Common myeloid progenitor, CD34-positive (primary cell): ENCODE measurements at regions not wholly inside any gene's neighbourhood (a gene's known extent, or its start where the extent isn't known, plus 50 kb on each side); places are given as distances from the start of the nearest gene placed in this dataset.

Source experiments
- CTCF ChIA-PET: fragments of 350-600 bp; sonication (Branson Sonifier 250); formaldehyde crosslinking; loops from one replicate; lab custom pipeline; 2021; ENCODE audit warnings: antibody characterized with exemption; lab: Charles Lee
- POLR2A ChIA-PET: fragments of 350-600 bp; sonication (Branson Sonifier 250); formaldehyde crosslinking; loops from one replicate; lab custom pipeline; 2021; ENCODE audit warnings: antibody characterized with exemption; lab: Charles Lee
- DNase-seq, 3 donors: peaks; one replicate each; pipeline versions ENCODE4 v3.0.0 to v3.0.0-alpha.2; 2013
- H3K27ac ChIP-seq, 2 experiments: 1 replicate in 1 of 2; 2 replicates in 1 of 2; pipeline ENCODE4 v1.7.0; 2013; ENCODE audit warnings: inconsistent platforms in 2 of 2, low read length in 2 of 2, mild to moderate bottlenecking in 2 of 2, low read depth in 1 of 2, moderate library complexity in 1 of 2; ENCODE audit not compliant: severe bottlenecking in 2 of 2, insufficient read depth in 1 of 2, poor library complexity in 1 of 2
- H3K27me3 ChIP-seq, 5 experiments: replicated peaks in 2 of 5; 1 replicate in 3 of 5; 2 replicates in 2 of 5; pipeline versions ENCODE4 v1.6.1 to v1.7.0; 2013; ENCODE audit warnings: low read length in 4 of 5, mild to moderate bottlenecking in 2 of 5, moderate library complexity in 2 of 5, inconsistent platforms in 1 of 5; ENCODE audit not compliant: insufficient read depth in 5 of 5, control insufficient read depth in 4 of 5
- H3K36me3 ChIP-seq, 4 experiments: 1 replicate in 2 of 4; 2 replicates in 2 of 4; pipeline versions ENCODE4 v1.6.1 to v1.7.0; 2013; ENCODE audit warnings: low read length in 3 of 4, control low read depth in 1 of 4, mild to moderate bottlenecking in 1 of 4; ENCODE audit not compliant: control insufficient read depth in 4 of 4, insufficient read depth in 4 of 4
- H3K4me1 ChIP-seq, 4 experiments: 1 replicate in 3 of 4; 2 replicates in 1 of 4; pipeline versions ENCODE4 v1.6.1 to v1.7.1; 2013; ENCODE audit warnings: low read length in 3 of 4, mild to moderate bottlenecking in 3 of 4, control low read depth in 1 of 4, inconsistent platforms in 1 of 4, moderate library complexity in 1 of 4; ENCODE audit not compliant: control insufficient read depth in 4 of 4, insufficient read depth in 4 of 4; ENCODE audit errors: control extremely low read depth in 1 of 4
- H3K4me3 ChIP-seq, 7 experiments: 1 replicate in 4 of 7; 2 replicates in 3 of 7; pipeline versions ENCODE4 v1.5.1 to v1.7.0; 2013; ENCODE audit warnings: mild to moderate bottlenecking in 7 of 7, low read length in 6 of 7, moderate library complexity in 6 of 7, inconsistent platforms in 2 of 7, low read depth in 2 of 7, control low read depth in 1 of 7; ENCODE audit not compliant: insufficient read depth in 4 of 7, control insufficient read depth in 1 of 7; ENCODE audit errors: extremely low read depth in 1 of 7
- H3K9me3 ChIP-seq, 5 experiments: 1 replicate in 4 of 5; 2 replicates in 1 of 5; pipeline versions ENCODE4 v1.6.1 to v1.7.1; 2013; ENCODE audit warnings: low read length in 4 of 5, mild to moderate bottlenecking in 2 of 5, inconsistent platforms in 1 of 5, low read depth in 1 of 5, moderate library complexity in 1 of 5; ENCODE audit not compliant: control insufficient read depth in 4 of 5, insufficient read depth in 2 of 5; ENCODE audit errors: control extremely low read depth in 1 of 5
- WGBS: methylation state at CpG from one replicate; pipeline ENCODE4 v1.1.5; 2013; ENCODE audit not compliant: insufficient coverage; 5-methylcytosine and 5-hydroxymethylcytosine counted together

- Histone ChIP-seq H3K27me3 (no peaks in the 10 kb centered on the region), H3K36me3 (no peaks in the 10 kb centered on the region), H3K27ac (no peak overlapping the region), H3K9me3 (no peaks in the 10 kb centered on the region), H3K4me3 (peak overlapping the region in 1 of 7 experiments; percentile 24), H3K4me1 (peaks cover 0 to 1% (median 0%) of the 10 kb centered on the region in 4 experiments)
- POLR2A ChIA-PET: no interaction called here
- peak in 2 of 3 donors; percentile 32 to 36 for DNase-seq
- CTCF ChIA-PET: no interaction called here
- 76% methylated on average over 5 of the region's 7 CpGs for WGBS
Measured at GRCh38 chr20:24738981-24739633, 210.0 kb upstream of the CST7 start.

- POLR2A ChIA-PET: no interaction called here
- Histone ChIP-seq H3K4me3 (no peak overlapping the region), H3K36me3 (no peaks in the 10 kb centered on the region), H3K27me3 (no peaks in the 10 kb centered on the region), H3K9me3 (no peaks in the 10 kb centered on the region), H3K27ac (no peak overlapping the region), H3K4me1 (peaks cover 0 to 1% (median 0%) of the 10 kb centered on the region in 4 experiments)
- CTCF ChIA-PET: no interaction called here
- WGBS: no CpG with 5 or more reads among the region's 1 CpG
- no peak for DNase-seq
Measured at GRCh38 chr20:24739746-24740145, 209.3 kb upstream of the CST7 start.

- no peak overlapping the region for H3K4me3 ChIP-seq
- CTCF ChIA-PET: no interaction called here
- DNase-seq: no peak
- no peaks in the 10 kb centered on the region for H3K9me3 ChIP-seq
- 98% methylated on average over 10 of the region's 11 CpGs for WGBS
- H3K36me3 ChIP-seq: no peaks in the 10 kb centered on the region
- H3K27ac ChIP-seq: no peak overlapping the region
- peaks cover 0 to 7% (median 0%) of the 10 kb centered on the region in 4 experiments for H3K4me1 ChIP-seq
- POLR2A ChIA-PET: no interaction called here
- no peaks in the 10 kb centered on the region for H3K27me3 ChIP-seq
Measured at GRCh38 chr20:24741493-24742072, 207.5 kb upstream of the CST7 start.

- no peaks in the 10 kb centered on the region for H3K27me3 ChIP-seq
- ChIA-PET CTCF (no interaction called here), POLR2A (no interaction called here)
Measured at GRCh38 chr20:24742436-24742835, 206.6 kb upstream of the CST7 start.

GRCh38 chr20:24742989-24743388 lies 206.1 kb upstream of the CST7 start:
- Histone ChIP-seq H3K27me3 (no peaks in the 10 kb centered on the region), H3K9me3 (no peaks in the 10 kb centered on the region), H3K36me3 (no peaks in the 10 kb centered on the region), H3K27ac (no peak overlapping the region), H3K4me3 (no peak overlapping the region), H3K4me1 (peaks cover 0 to 7% (median 0%) of the 10 kb centered on the region in 4 experiments)
- no peak for DNase-seq
- ChIA-PET CTCF (interaction anchor here (0.8 kb wide), 1 partner anchor 769 kb away, joined by 3 read pairs; no protein-coding TSS in a partner anchor), POLR2A (no interaction called here)
- 97% methylated on average over 4 of the region's 5 CpGs for WGBS

More at GRCh38 chr20:24742436-24742835, 206.6 kb upstream of the CST7 start:
- Histone ChIP-seq H3K36me3 (no peaks in the 10 kb centered on the region), H3K4me1 (peaks cover 0 to 7% (median 0%) of the 10 kb centered on the region in 4 experiments), H3K27ac (no peak overlapping the region), H3K9me3 (no peaks in the 10 kb centered on the region), H3K4me3 (no peak overlapping the region)
- DNase-seq: no peak
- 100% methylated on average over 2 of the region's 7 CpGs for WGBS

GRCh38 chr20:24743641-24744040 lies 205.4 kb upstream of the CST7 start:
- peaks cover 0 to 7% (median 0%) of the 10 kb centered on the region in 4 experiments for H3K4me1 ChIP-seq
- 96% methylated on average over 4 of the region's 5 CpGs for WGBS
- no peak overlapping the region for H3K4me3 ChIP-seq
- no peak overlapping the region for H3K27ac ChIP-seq
- no peaks in the 10 kb centered on the region for H3K27me3 ChIP-seq
- H3K36me3 ChIP-seq: no peaks in the 10 kb centered on the region
- CTCF ChIA-PET: interaction anchor here (0.8 kb wide), 1 partner anchor 770 kb away, joined by 3 read pairs; no protein-coding TSS in a partner anchor
- no peaks in the 10 kb centered on the region for H3K9me3 ChIP-seq
- POLR2A ChIA-PET: interaction anchor here (0.6 kb wide), 1 partner anchor 64 kb away, joined by 3 read pairs; no protein-coding TSS in a partner anchor
- no peak for DNase-seq

GRCh38 chr20:24744747-24745146 lies 204.3 kb upstream of the CST7 start:
- H3K4me3 ChIP-seq: no peak overlapping the region
- H3K4me1 ChIP-seq: peaks cover 0 to 7% (median 0%) of the 10 kb centered on the region in 4 experiments
- H3K27me3 ChIP-seq: no peaks in the 10 kb centered on the region
- no peaks in the 10 kb centered on the region for H3K9me3 ChIP-seq
- CTCF ChIA-PET: no interaction called here
- WGBS: 93% methylated on average over 3 of the region's 3 CpGs
- POLR2A ChIA-PET: no interaction called here
- DNase-seq: no peak
- H3K27ac ChIP-seq: no peak overlapping the region
- H3K36me3 ChIP-seq: no peaks in the 10 kb centered on the region
